Iris pigment epithelial cell (primary cell): ENCODE measurements at regions not wholly inside any gene's neighbourhood (a gene's known extent, or its start where the extent isn't known, plus 50 kb on each side); places are given as distances from the start of the nearest gene placed in this dataset.

Experiments used
- DNase-seq: peaks from one replicate; pipeline ENCODE4 v3.0.0-alpha.2; 2011; ENCODE audit warnings: low read depth

DNA sequence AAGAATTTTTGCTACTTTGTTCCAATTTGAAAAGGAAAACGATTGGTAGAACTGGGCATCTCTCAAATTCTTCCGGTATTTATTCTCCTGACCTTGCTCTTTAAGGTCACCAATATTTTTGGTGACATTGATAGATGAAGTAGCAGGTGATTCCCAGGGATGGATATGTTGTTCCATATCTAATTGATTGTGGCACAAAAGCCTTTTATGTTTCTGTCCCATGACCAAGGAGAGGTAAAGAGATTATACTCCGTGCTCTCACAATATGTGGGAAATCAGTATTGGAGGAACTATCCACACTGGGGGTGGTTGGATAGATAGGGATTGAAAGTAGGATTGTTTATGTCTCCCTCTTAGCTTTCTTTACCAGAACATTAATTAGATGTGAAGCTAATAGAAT, 61.7 kb upstream of the LRIG3 start:
- DNase-seq = no peak

- DNase-seq = no peak
Measured at GRCh38 chr12:58980768-58981167, 60.5 kb upstream of the LRIG3 start.

DNA sequence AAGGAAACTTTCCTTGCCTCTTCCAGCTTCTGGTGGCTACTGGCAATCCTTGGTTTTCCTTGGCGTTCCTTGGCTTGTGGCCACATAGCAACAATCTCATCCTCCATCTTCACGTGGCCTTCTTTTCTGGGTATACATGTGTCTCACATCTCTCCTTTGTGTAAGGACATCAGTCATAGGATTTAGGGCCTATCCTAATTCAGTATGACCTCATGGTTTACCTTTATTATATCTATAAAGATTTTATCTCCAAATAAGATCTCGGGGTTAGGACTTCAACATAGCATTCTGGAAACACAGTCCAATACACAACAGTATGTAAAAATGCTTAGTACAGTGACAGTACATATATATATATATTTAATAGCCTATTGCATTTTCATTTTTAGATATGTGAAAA, 58.4 kb upstream of the LRIG3 start:
- DNase-seq = no peak

- DNase-seq = no peak
Measured at GRCh38 chr12:58977476-58977875, 57.2 kb upstream of the LRIG3 start.

DNA sequence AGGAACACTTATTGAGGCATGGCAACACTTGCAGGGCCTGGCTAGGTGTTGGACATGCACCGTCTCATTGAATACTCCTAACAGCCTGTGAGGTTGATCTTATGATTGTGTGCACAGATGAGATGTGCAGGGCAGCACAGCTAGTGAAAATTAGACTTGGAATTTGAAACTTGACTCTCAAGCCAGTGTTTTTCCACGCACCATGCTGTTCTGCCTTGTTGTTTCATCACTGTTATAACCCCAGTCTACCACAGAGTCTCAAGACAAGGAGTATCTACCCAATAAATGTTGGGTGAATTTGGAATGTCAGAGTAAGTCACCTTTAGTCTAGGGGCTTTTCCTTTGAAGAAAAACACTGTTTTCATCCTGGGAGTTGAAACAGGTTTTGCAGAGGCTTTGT, 55.8 kb upstream of the LRIG3 start:
- DNase-seq = peak; percentile 56
